ENCODE measurements at regions not wholly inside any gene's neighbourhood (a gene's known extent, or its start where the extent isn't known, plus 50 kb on each side); places are given as distances from the start of the nearest gene placed in this dataset.

DNA sequence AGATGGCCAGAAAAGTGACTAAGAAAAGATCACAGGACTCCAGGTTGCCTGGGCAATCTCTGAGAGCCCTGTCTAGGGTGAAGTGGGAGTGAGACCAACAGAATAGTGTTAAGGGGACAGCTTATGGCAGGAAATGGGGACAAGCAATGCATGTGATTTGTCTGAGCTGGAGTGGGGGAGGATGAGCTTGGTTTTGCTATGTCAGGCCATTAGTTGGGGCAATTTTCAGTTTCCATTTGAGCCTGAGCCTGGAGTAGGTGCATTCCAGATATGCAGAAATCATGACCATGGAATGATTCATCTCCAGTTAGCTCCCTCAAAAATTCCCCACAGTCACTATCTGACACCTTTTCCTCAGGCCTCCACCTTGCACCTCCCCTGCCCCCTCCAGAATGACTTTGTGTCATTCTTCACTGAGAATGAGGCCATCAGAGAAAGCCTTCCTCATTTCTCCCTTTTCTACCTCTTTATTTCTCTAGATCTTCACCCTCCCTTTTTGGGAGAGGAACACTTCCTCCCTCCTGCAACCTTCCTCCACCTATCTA lies 150.9 kb upstream of the PLEKHG7 start (continued):
- TF ChIP-seq, protein P1, sequence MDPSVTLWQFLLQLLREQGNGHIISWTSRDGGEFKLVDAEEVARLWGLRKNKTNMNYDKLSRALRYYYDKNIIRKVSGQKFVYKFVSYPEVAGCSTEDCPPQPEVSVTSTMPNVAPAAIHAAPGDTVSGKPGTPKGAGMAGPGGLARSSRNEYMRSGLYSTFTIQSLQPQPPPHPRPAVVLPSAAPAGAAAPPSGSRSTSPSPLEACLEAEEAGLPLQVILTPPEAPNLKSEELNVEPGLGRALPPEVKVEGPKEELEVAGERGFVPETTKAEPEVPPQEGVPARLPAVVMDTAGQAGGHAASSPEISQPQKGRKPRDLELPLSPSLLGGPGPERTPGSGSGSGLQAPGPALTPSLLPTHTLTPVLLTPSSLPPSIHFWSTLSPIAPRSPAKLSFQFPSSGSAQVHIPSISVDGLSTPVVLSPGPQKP (IDR thresholded peaks at IDR 0.05; ENCODE audit: low read depth, low read length): no peak
- TF ChIP-seq, protein P2, sequence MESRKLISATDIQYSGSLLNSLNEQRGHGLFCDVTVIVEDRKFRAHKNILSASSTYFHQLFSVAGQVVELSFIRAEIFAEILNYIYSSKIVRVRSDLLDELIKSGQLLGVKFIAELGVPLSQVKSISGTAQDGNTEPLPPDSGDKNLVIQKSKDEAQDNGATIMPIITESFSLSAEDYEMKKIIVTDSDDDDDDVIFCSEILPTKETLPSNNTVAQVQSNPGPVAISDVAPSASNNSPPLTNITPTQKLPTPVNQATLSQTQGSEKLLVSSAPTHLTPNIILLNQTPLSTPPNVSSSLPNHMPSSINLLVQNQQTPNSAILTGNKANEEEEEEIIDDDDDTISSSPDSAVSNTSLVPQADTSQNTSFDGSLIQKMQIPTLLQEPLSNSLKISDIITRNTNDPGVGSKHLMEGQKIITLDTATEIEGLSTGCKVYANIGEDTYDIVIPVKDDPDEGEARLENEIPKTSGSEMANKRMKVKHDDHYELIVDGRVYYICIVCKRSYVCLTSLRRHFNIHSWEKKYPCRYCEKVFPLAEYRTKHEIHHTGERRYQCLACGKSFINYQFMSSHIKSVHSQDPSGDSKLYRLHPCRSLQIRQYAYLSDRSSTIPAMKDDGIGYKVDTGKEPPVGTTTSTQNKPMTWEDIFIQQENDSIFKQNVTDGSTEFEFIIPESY (IDR thresholded peaks at IDR 0.05): no peak
- TF ChIP-seq TCF7 (IDR thresholded peaks at IDR 0.05; ENCODE audit: borderline replicate concordance): no peak; the same call in 1 of the 2 replicates
- no peak for TF ChIP-seq FOXK2 (IDR thresholded peaks at IDR 0.05)
- TF ChIP-seq, protein P3, sequence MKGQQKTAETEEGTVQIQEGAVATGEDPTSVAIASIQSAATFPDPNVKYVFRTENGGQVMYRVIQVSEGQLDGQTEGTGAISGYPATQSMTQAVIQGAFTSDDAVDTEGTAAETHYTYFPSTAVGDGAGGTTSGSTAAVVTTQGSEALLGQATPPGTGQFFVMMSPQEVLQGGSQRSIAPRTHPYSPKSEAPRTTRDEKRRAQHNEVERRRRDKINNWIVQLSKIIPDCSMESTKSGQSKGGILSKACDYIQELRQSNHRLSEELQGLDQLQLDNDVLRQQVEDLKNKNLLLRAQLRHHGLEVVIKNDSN (IDR thresholded peaks at IDR 0.05; ENCODE audit: borderline replicate concordance, extremely low read length, insufficient read depth, low read depth, low read length): no peak
- TF ChIP-seq, protein P4, sequence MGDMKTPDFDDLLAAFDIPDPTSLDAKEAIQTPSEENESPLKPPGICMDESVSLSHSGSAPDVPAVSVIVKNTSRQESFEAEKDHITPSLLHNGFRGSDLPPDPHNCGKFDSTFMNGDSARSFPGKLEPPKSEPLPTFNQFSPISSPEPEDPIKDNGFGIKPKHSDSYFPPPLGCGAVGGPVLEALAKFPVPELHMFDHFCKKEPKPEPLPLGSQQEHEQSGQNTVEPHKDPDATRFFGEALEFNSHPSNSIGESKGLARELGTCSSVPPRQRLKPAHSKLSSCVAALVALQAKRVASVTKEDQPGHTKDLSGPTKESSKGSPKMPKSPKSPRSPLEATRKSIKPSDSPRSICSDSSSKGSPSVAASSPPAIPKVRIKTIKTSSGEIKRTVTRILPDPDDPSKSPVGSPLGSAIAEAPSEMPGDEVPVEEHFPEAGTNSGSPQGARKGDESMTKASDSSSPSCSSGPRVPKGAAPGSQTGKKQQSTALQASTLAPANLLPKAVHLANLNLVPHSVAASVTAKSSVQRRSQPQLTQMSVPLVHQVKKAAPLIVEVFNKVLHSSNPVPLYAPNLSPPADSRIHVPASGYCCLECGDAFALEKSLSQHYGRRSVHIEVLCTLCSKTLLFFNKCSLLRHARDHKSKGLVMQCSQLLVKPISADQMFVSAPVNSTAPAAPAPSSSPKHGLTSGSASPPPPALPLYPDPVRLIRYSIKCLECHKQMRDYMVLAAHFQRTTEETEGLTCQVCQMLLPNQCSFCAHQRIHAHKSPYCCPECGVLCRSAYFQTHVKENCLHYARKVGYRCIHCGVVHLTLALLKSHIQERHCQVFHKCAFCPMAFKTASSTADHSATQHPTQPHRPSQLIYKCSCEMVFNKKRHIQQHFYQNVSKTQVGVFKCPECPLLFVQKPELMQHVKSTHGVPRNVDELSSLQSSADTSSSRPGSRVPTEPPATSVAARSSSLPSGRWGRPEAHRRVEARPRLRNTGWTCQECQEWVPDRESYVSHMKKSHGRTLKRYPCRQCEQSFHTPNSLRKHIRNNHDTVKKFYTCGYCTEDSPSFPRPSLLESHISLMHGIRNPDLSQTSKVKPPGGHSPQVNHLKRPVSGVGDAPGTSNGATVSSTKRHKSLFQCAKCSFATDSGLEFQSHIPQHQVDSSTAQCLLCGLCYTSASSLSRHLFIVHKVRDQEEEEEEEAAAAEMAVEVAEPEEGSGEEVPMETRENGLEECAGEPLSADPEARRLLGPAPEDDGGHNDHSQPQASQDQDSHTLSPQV (IDR thresholded peaks at IDR 0.05): peak; percentile 91
- peak in 1 of 2 experiments; percentile 87; a peak in 1 of 4 replicates for TF ChIP-seq ETV6 (conservative IDR thresholded peaks at IDR 0.05 in 1 of 2, IDR thresholded peaks at IDR 0.05 in 1 of 2; ENCODE audit: borderline replicate concordance in 1 of 2, low read depth in 1 of 2)
- no peak for TF ChIP-seq HDAC6 (IDR thresholded peaks at IDR 0.05; ENCODE audit: unreplicated experiment)
- peak; percentile 71 for TF ChIP-seq HDGF (IDR thresholded peaks at IDR 0.05)
- TF ChIP-seq, protein P5, sequence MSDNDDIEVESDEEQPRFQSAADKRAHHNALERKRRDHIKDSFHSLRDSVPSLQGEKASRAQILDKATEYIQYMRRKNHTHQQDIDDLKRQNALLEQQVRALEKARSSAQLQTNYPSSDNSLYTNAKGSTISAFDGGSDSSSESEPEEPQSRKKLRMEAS (IDR thresholded peaks at IDR 0.05; ENCODE audit: low read depth, low read length): no peak
- TF ChIP-seq MXI1 (IDR thresholded peaks at IDR 0.05; ENCODE audit: low read depth, low read length): peak; percentile 48; the same call in 1 of the 2 replicates
- TF ChIP-seq RAD51 (IDR thresholded peaks at IDR 0.05): peak; percentile 47; the same call in 1 of the 2 replicates
- TF ChIP-seq DPF2 (IDR thresholded peaks at IDR 0.05): peak; percentile 97
- no peak for TF ChIP-seq NFXL1 (IDR thresholded peaks at IDR 0.05; ENCODE audit: borderline replicate concordance)
- TF ChIP-seq STAT3 (IDR thresholded peaks at IDR 0.05; ENCODE audit: low read depth, low read length): peak; percentile 83; the same call in 1 of the 2 replicates
- TF ChIP-seq, protein P6, sequence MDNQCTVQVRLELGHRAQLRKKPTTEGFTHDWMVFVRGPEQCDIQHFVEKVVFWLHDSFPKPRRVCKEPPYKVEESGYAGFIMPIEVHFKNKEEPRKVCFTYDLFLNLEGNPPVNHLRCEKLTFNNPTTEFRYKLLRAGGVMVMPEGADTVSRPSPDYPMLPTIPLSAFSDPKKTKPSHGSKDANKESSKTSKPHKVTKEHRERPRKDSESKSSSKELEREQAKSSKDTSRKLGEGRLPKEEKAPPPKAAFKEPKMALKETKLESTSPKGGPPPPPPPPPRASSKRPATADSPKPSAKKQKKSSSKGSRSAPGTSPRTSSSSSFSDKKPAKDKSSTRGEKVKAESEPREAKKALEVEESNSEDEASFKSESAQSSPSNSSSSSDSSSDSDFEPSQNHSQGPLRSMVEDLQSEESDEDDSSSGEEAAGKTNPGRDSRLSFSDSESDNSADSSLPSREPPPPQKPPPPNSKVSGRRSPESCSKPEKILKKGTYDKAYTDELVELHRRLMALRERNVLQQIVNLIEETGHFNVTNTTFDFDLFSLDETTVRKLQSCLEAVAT (IDR thresholded peaks at IDR 0.05): peak; percentile 84; the same call in 1 of the 2 replicates
- peak; percentile 60 for TF ChIP-seq ZNF24 (IDR thresholded peaks at IDR 0.05)
- no peak for TF ChIP-seq SRF (IDR thresholded peaks at IDR 0.05; ENCODE audit: low read depth in 2 of 2, low read length in 2 of 2)
- peak; percentile 100 for TF ChIP-seq EED (IDR thresholded peaks at IDR 0.05; ENCODE audit: low read depth)
- TF ChIP-seq CHD4 (IDR thresholded peaks at IDR 0.05): no peak
- peak; percentile 88 for TF ChIP-seq BACH1 (IDR thresholded peaks at IDR 0.05; ENCODE audit: borderline replicate concordance)

Data from GM12878 (cell line).